Neutrophil (primary cell): ENCODE measurements at regions not wholly inside any gene's neighbourhood (a gene's known extent, or its start where the extent isn't known, plus 50 kb on each side); places are given as distances from the start of the nearest gene placed in this dataset.
"Not testable (repeated sequence)": the region's sequence is repeated elsewhere in the genome, so short reads cannot be mapped to it uniquely, and the experiment has no call there.

ENCODE experiments used
- H3K27ac ChIP-seq: fragments of 200-600 bp; sonication (generic); 2 replicates; pipeline ENCODE4 v1.5.1; 2016; ENCODE audit warnings: mild to moderate bottlenecking, moderate library complexity
- H3K27me3 ChIP-seq: fragments of 200-600 bp; sonication (generic); 2 replicates; pipeline ENCODE4 v1.6.0; 2016; ENCODE audit warnings: mild to moderate bottlenecking
- H3K36me3 ChIP-seq: fragments of 200-600 bp; sonication (generic); 2 replicates; pipeline ENCODE4 v1.5.1; 2017
- H3K4me1 ChIP-seq, 2 experiments: fragments of 200-600 bp in 1 of 2; sonication (generic) in 1 of 2; 1 replicate in 1 of 2; 2 replicates in 1 of 2; pipeline versions ENCODE4 v1.5.1 to v1.6.1; 2013 to 2016; ENCODE audit warnings: low read depth in 1 of 2, low read length in 1 of 2, mild to moderate bottlenecking in 1 of 2, moderate library complexity in 1 of 2; ENCODE audit not compliant: control insufficient read depth in 1 of 2, insufficient read depth in 1 of 2
- H3K4me3 ChIP-seq, 2 experiments: fragments of 200-600 bp in 1 of 2; sonication (generic) in 1 of 2; 1 replicate in 1 of 2; 2 replicates in 1 of 2; pipeline ENCODE4 v1.5.1; 2013 to 2016; ENCODE audit warnings: low read depth in 1 of 2, low read length in 1 of 2, mild to moderate bottlenecking in 1 of 2, moderate library complexity in 1 of 2
- H3K9me3 ChIP-seq: fragments of 200-600 bp; sonication (generic); 2 replicates; pipeline ENCODE4 v1.5.1; 2016
- TF ChIP-seq, protein P1 (sequence below): fragments of 200-600 bp; sonication (generic); IDR thresholded peaks from 2 replicates; pipeline ENCODE4 v1.5.1; 2016; ENCODE audit warnings: antibody characterized with exemption

DNA sequence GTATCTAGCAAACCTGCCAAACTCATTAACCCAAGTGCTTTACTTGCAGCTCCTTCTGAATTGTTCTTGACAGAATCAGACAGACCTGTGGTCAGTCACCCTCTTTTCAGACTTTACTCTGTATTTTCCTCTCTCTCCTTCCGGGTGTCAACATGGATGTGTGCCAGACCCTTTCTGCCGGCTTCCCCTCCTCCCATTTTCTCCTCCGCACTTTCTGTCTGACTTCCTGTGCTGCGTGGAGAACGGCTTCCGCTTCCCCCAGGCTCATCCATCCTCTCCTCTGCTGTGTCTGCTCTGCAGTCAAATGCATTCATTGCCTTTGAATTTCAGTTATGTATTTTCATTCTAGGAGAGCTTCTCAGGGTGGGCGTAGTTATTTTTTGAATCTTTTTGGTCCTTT is 53.3 kb upstream of the LRPAP1 start:
- not testable (repeated sequence) for H3K9me3 ChIP-seq, H3K27me3 ChIP-seq, H3K4me3 ChIP-seq, H3K27ac ChIP-seq, H3K4me1 ChIP-seq, H3K36me3 ChIP-seq

DNA sequence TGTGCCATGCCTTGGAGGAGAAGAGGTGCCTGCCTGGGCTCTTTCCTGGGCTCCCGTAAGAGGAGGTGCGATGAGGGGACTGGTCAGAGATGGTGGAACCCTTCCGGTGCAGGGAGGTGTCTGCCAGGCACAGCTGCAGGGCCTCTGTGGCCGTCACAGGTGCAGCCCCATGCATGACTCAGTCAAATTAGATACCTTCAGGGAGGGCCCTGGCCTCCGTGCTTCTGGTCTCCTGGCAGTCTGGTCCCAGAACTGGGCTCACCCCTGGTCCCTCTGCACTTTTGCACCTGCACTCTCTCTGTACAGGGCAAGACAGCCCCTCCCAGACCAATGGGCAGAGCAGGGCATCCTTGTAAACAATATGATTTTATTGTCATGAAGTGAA is 49.9 kb upstream of the LRPAP1 start:
- Histone ChIP-seq H3K27me3 (peaks cover 9% of the 10 kb centered on the region), H3K36me3 (no peaks in the 10 kb centered on the region), H3K9me3 (no peaks in the 10 kb centered on the region), H3K4me3 (no peak overlapping the region), H3K4me1 (peaks cover 0 to 4% of the 10 kb centered on the region in 2 experiments), H3K27ac (no peak overlapping the region)
- TF ChIP-seq, protein P1, sequence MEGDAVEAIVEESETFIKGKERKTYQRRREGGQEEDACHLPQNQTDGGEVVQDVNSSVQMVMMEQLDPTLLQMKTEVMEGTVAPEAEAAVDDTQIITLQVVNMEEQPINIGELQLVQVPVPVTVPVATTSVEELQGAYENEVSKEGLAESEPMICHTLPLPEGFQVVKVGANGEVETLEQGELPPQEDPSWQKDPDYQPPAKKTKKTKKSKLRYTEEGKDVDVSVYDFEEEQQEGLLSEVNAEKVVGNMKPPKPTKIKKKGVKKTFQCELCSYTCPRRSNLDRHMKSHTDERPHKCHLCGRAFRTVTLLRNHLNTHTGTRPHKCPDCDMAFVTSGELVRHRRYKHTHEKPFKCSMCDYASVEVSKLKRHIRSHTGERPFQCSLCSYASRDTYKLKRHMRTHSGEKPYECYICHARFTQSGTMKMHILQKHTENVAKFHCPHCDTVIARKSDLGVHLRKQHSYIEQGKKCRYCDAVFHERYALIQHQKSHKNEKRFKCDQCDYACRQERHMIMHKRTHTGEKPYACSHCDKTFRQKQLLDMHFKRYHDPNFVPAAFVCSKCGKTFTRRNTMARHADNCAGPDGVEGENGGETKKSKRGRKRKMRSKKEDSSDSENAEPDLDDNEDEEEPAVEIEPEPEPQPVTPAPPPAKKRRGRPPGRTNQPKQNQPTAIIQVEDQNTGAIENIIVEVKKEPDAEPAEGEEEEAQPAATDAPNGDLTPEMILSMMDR, result no peak
